NT2/D1 (cell line): ENCODE measurements at regions not wholly inside any gene's neighbourhood (a gene's known extent, or its start where the extent isn't known, plus 50 kb on each side); places are given as distances from the start of the nearest gene placed in this dataset.

Experiments used
- DNase-seq: peaks from one replicate; pipeline ENCODE4 v3.0.0-alpha.2; 2011; ENCODE audit warnings: low read depth, low spot score
- H3K27me3 ChIP-seq: 2 replicates; pipeline ENCODE4 v1.6.0; 2011; ENCODE audit warnings: mild to moderate bottlenecking; ENCODE audit not compliant: insufficient read length, insufficient read depth
- H3K36me3 ChIP-seq: 2 replicates; pipeline ENCODE4 v1.6.1; 2011; ENCODE audit warnings: mild to moderate bottlenecking, low read length, mixed read lengths; ENCODE audit not compliant: insufficient read depth, insufficient read length
- H3K4me1 ChIP-seq: 2 replicates; pipeline ENCODE4 v1.5.1; 2011; ENCODE audit not compliant: insufficient read depth, insufficient read length
- H3K4me3 ChIP-seq: 2 replicates; pipeline ENCODE4 v1.5.1; 2011; ENCODE audit warnings: low read depth; ENCODE audit not compliant: insufficient read length
- H3K9ac ChIP-seq: 2 replicates; pipeline ENCODE4 v1.6.0; 2011; ENCODE audit warnings: low read depth; ENCODE audit not compliant: insufficient read length
- H3K9me3 ChIP-seq: 2 replicates; pipeline ENCODE4 v1.5.1; 2011; ENCODE audit warnings: mild to moderate bottlenecking, low read length; ENCODE audit not compliant: insufficient read depth
- SUZ12 ChIP-seq: IDR thresholded peaks from 2 replicates; pipeline ENCODE4 v1.6.1; 2011; ENCODE audit not compliant: insufficient read length, insufficient read depth; ENCODE audit errors: extremely low read depth
- YY1 ChIP-seq: IDR thresholded peaks from 2 replicates; pipeline ENCODE4 v1.6.1; 2011; ENCODE audit not compliant: insufficient read length, insufficient read depth
- ZNF274 ChIP-seq: IDR thresholded peaks from 2 replicates; pipeline ENCODE4 v1.6.1; 2011; ENCODE audit warnings: mild to moderate bottlenecking, low read depth, low read length

- no peak overlapping the region for H3K9ac ChIP-seq
- H3K4me3 ChIP-seq, result no peak overlapping the region
- H3K27me3 ChIP-seq, result no peaks in the 10 kb centered on the region
- no peaks in the 10 kb centered on the region for H3K4me1 ChIP-seq
- DNase-seq, result no peak
- no peaks in the 10 kb centered on the region for H3K36me3 ChIP-seq
- TF ChIP-seq SUZ12, result no peak
- no peak for TF ChIP-seq YY1
- no peak for TF ChIP-seq ZNF274
- no peaks in the 10 kb centered on the region for H3K9me3 ChIP-seq
Measured at GRCh38 chr16:73915935-73916334, 380.7 kb upstream of the PSMD7 start.

GRCh38 chr16:73915140-73915539 is 381.5 kb upstream of the PSMD7 start:
- no peak for DNase-seq
- Histone ChIP-seq H3K4me3 (no peak overlapping the region), H3K27me3 (no peaks in the 10 kb centered on the region), H3K9me3 (no peaks in the 10 kb centered on the region), H3K9ac (no peak overlapping the region), H3K4me1 (no peaks in the 10 kb centered on the region), H3K36me3 (no peaks in the 10 kb centered on the region)
- no peak for TF ChIP-seq SUZ12
- TF ChIP-seq YY1, result no peak
- no peak for TF ChIP-seq ZNF274

GRCh38 chr16:73912850-73913249 is 383.8 kb upstream of the PSMD7 start:
- Histone ChIP-seq H3K9ac (no peak overlapping the region), H3K9me3 (no peaks in the 10 kb centered on the region), H3K4me1 (no peaks in the 10 kb centered on the region), H3K36me3 (no peaks in the 10 kb centered on the region), H3K27me3 (no peaks in the 10 kb centered on the region), H3K4me3 (no peak overlapping the region)
- no peak for DNase-seq
- TF ChIP-seq SUZ12 (no peak), ZNF274 (no peak), YY1 (no peak)

- TF ChIP-seq YY1 (no peak), SUZ12 (no peak), ZNF274 (no peak)
- no peaks in the 10 kb centered on the region for H3K9me3 ChIP-seq
Measured at GRCh38 chr16:73912281-73912680, 384.3 kb upstream of the PSMD7 start.

GRCh38 chr16:73909529-73910035 is 387.0 kb upstream of the PSMD7 start:
- TF ChIP-seq SUZ12 (no peak), ZNF274 (no peak), YY1 (no peak)
- H3K36me3 ChIP-seq, result no peaks in the 10 kb centered on the region
- DNase-seq, result no peak
- H3K27me3 ChIP-seq, result no peaks in the 10 kb centered on the region
- no peak overlapping the region for H3K9ac ChIP-seq
- H3K4me1 ChIP-seq, result no peaks in the 10 kb centered on the region
- H3K9me3 ChIP-seq, result no peaks in the 10 kb centered on the region
- H3K4me3 ChIP-seq, result no peak overlapping the region

More at GRCh38 chr16:73912281-73912680, 384.3 kb upstream of the PSMD7 start:
- H3K27me3 ChIP-seq, result no peaks in the 10 kb centered on the region
- DNase-seq, result no peak
- H3K4me1 ChIP-seq, result no peaks in the 10 kb centered on the region
- no peaks in the 10 kb centered on the region for H3K36me3 ChIP-seq
- no peak overlapping the region for H3K9ac ChIP-seq
- H3K4me3 ChIP-seq, result no peak overlapping the region

GRCh38 chr16:73891129-73891542 is 405.5 kb upstream of the PSMD7 start:
- TF ChIP-seq YY1 (no peak), SUZ12 (no peak), ZNF274 (no peak)

GRCh38 chr16:73890186-73891128 is 406.2 kb upstream of the PSMD7 start:
- H3K4me3 ChIP-seq, result peak overlapping the region; percentile 25
- H3K9me3 ChIP-seq, result no peaks in the 10 kb centered on the region
- H3K27me3 ChIP-seq, result no peaks in the 10 kb centered on the region
- no peak overlapping the region for H3K9ac ChIP-seq
- TF ChIP-seq ZNF274 (no peak), SUZ12 (no peak), YY1 (no peak)
- H3K4me1 ChIP-seq, result no peaks in the 10 kb centered on the region
- no peaks in the 10 kb centered on the region for H3K36me3 ChIP-seq
- no peak for DNase-seq

More at GRCh38 chr16:73891129-73891542, 405.5 kb upstream of the PSMD7 start:
- DNase-seq, result peak; percentile 38
- no peak overlapping the region for H3K9ac ChIP-seq
- H3K27me3 ChIP-seq, result no peaks in the 10 kb centered on the region
- H3K9me3 ChIP-seq, result no peaks in the 10 kb centered on the region
- H3K4me3 ChIP-seq, result peak overlapping the region; percentile 25
- no peaks in the 10 kb centered on the region for H3K36me3 ChIP-seq
- no peaks in the 10 kb centered on the region for H3K4me1 ChIP-seq
